SK-N-SH treated with all-trans-retinoic acid at 6 μM for 48 hours (cell line): ENCODE measurements at regions not wholly inside any gene's neighbourhood (a gene's known extent, or its start where the extent isn't known, plus 50 kb on each side); places are given as distances from the start of the nearest gene placed in this dataset.

Source experiments
- ATAC-seq: fragments of 200-7000 bp; cut with Tn5 transposase; 3 replicates; pipeline ENCODE4 v1.9.1; 2020; ENCODE audit warnings: mild to moderate bottlenecking, moderate library complexity
- ARNTL ChIP-seq: fragments of 450-650 bp; formaldehyde crosslinking; IDR thresholded peaks from 2 replicates; pipeline ENCODE4 v1.5.0; 2020; ENCODE audit warnings: low read depth, mild to moderate bottlenecking, moderate library complexity, borderline replicate concordance
- CREB5 ChIP-seq: fragments of 250-450 bp; sonication (Bioruptor Pico); IDR thresholded peaks from 2 replicates; pipeline ENCODE4 v1.5.1; 2020; ENCODE audit warnings: low read depth, mild to moderate bottlenecking, moderate library complexity
- CSDC2 ChIP-seq: fragments of 250-450 bp; sonication (Bioruptor Pico); IDR thresholded peaks from 2 replicates; pipeline ENCODE4 v1.5.0; 2020; ENCODE audit warnings: mild to moderate bottlenecking, moderate library complexity
- ESRRG ChIP-seq: fragments of 250-450 bp; sonication (Bioruptor Pico); IDR thresholded peaks from 2 replicates; pipeline ENCODE4 v1.6.1; 2021; ENCODE audit warnings: mild to moderate bottlenecking
- GLIS3 ChIP-seq: fragments of 250-450 bp; sonication (Bioruptor Pico); IDR thresholded peaks from 2 replicates; pipeline ENCODE4 v1.5.0; 2020; ENCODE audit warnings: mild to moderate bottlenecking, moderate library complexity
- ISL1 ChIP-seq: fragments of 250-450 bp; sonication (Bioruptor Pico); IDR thresholded peaks from 2 replicates; pipeline ENCODE4 v2.1.2; 2022; ENCODE audit warnings: mild to moderate bottlenecking, moderate library complexity
- OSR1 ChIP-seq: fragments of 250-450 bp; sonication (Bioruptor Pico); IDR thresholded peaks from 2 replicates; pipeline ENCODE4 v1.8.0; 2022; ENCODE audit warnings: moderate library complexity, mild to moderate bottlenecking, inconsistent platforms
- PATZ1 ChIP-seq: fragments of 250-450 bp; sonication (Bioruptor Pico); IDR thresholded peaks from 2 replicates; pipeline ENCODE4 v1.8.0; 2020; ENCODE audit warnings: mild to moderate bottlenecking, moderate library complexity, borderline replicate concordance
- POU6F1 ChIP-seq: fragments of 250-450 bp; sonication (Bioruptor Pico); IDR thresholded peaks from 2 replicates; pipeline ENCODE4 v1.8.0; 2021; ENCODE audit warnings: low read depth, mild to moderate bottlenecking, moderate library complexity, borderline replicate concordance
- PPARA ChIP-seq: fragments of 250-450 bp; sonication (Bioruptor Pico); IDR thresholded peaks from 2 replicates; pipeline ENCODE4 v1.5.0; 2020; ENCODE audit warnings: mild to moderate bottlenecking, borderline replicate concordance
- RARB ChIP-seq: fragments of 250-450 bp; sonication (Bioruptor Pico); IDR thresholded peaks from 2 replicates; pipeline ENCODE4 v1.8.0; 2021; ENCODE audit warnings: mild to moderate bottlenecking, moderate library complexity
- SNAI2 ChIP-seq: fragments of 250-450 bp; sonication (Bioruptor Pico); IDR thresholded peaks from 2 replicates; pipeline ENCODE4 v1.5.0; 2020; ENCODE audit warnings: mild to moderate bottlenecking, moderate library complexity
- TCF4 ChIP-seq: fragments of 250-450 bp; sonication (Bioruptor Pico); IDR thresholded peaks from 2 replicates; pipeline ENCODE4 v1.8.0; 2021; ENCODE audit warnings: mild to moderate bottlenecking, moderate library complexity, borderline replicate concordance
- TSHZ2 ChIP-seq: fragments of 250-450 bp; sonication (Bioruptor Pico); IDR thresholded peaks from 2 replicates; pipeline ENCODE4 v1.5.0; 2020; ENCODE audit warnings: mild to moderate bottlenecking, moderate library complexity
- ZC3H10 ChIP-seq: fragments of 250-450 bp; sonication (Bioruptor Pico); IDR thresholded peaks from 2 replicates; pipeline ENCODE4 v1.5.1; 2021; ENCODE audit warnings: mild to moderate bottlenecking, moderate library complexity
- ZFP30 ChIP-seq: fragments of 450-650 bp; formaldehyde crosslinking; IDR thresholded peaks from 2 replicates; pipeline ENCODE4 v1.5.0; 2022; ENCODE audit warnings: mild to moderate bottlenecking, moderate library complexity
- ZNF565 ChIP-seq: fragments of 450-650 bp; formaldehyde crosslinking; conservative IDR thresholded peaks from 2 replicates; pipeline ENCODE4 v1.5.0; 2020; ENCODE audit warnings: low read depth, mild to moderate bottlenecking, moderate library complexity
- ZNF70 ChIP-seq: fragments of 450-650 bp; formaldehyde crosslinking; IDR thresholded peaks from 2 replicates; pipeline ENCODE4 v1.5.0; 2020; ENCODE audit warnings: mild to moderate bottlenecking, moderate library complexity
- ZNF8 ChIP-seq: fragments of 450-650 bp; formaldehyde crosslinking; IDR thresholded peaks from 2 replicates; pipeline ENCODE4 v1.5.0; 2020; ENCODE audit warnings: mild to moderate bottlenecking, moderate library complexity

- no peak for ATAC-seq
- TF ChIP-seq POU6F1 (CRISPR knock-in tag) (no peak), CREB5 (CRISPR knock-in tag) (no peak), TSHZ2 (no peak), ZNF8 (no peak), ISL1 (no peak), ZNF70 (CRISPR knock-in tag) (no peak)
Observed at GRCh38 chr3:166005126-166005525, 167.9 kb upstream of the BCHE start.

GRCh38 chr3:165994293-165994692, 157.1 kb upstream of the BCHE start:
- ATAC-seq: no peak
- TF ChIP-seq ZNF70 (CRISPR knock-in tag) (no peak), SNAI2 (no peak), OSR1 (CRISPR knock-in tag) (no peak), PPARA (CRISPR knock-in tag) (no peak), ZNF565 (CRISPR knock-in tag) (no peak), CSDC2 (CRISPR knock-in tag) (no peak), ZC3H10 (CRISPR knock-in tag) (no peak), TCF4 (CRISPR knock-in tag) (no peak), PATZ1 (no peak), RARB (CRISPR knock-in tag) (no peak), ESRRG (no peak)

- TF ChIP-seq GLIS3 (no peak), TSHZ2 (no peak), ARNTL (no peak), CSDC2 (CRISPR knock-in tag) (no peak), RARB (CRISPR knock-in tag) (no peak), ZFP30 (no peak), PATZ1 (no peak), ZNF8 (no peak)
- ATAC-seq: no peak
Observed at GRCh38 chr3:165984589-165984988, 147.4 kb upstream of the BCHE start.
